WI38 (cell line): ENCODE measurements at regions not wholly inside any gene's neighbourhood (a gene's known extent, or its start where the extent isn't known, plus 50 kb on each side); places are given as distances from the start of the nearest gene placed in this dataset.
"Not testable (repeated sequence)": the region's sequence is repeated elsewhere in the genome, so short reads cannot be mapped to it uniquely, and the experiment has no call there.

Experiments
- H3K4me3 ChIP-seq: 2 replicates; pipeline ENCODE4 v1.5.1; 2011; ENCODE audit warnings: low read depth, mild to moderate bottlenecking, control low read depth, low read length
- TF ChIP-seq, protein P1 (sequence below): IDR thresholded peaks from 2 replicates; pipeline ENCODE4 v1.5.1; 2012; ENCODE audit warnings: low read depth, mild to moderate bottlenecking, control low read depth, low read length

DNA sequence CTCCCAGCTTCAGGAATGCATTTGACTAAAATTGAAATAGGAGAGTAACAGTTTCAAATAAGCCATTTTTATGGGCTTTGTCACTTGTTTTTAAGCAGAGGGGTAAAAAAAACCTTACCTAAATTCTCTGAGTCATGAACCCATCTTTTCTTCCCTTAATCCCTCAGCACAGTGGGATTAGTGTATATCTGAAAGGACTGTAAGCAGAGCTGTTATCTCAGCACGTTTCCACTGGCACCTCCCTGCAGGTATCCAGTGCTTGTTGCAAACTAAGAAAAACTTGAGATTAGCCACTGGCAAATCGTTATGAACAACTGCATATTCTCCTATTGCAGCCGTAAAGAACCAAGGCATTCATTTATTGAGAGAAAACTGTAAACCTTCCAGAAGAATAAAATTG lies 872.7 kb downstream of the EFNA5 start:
- TF ChIP-seq, protein P1, sequence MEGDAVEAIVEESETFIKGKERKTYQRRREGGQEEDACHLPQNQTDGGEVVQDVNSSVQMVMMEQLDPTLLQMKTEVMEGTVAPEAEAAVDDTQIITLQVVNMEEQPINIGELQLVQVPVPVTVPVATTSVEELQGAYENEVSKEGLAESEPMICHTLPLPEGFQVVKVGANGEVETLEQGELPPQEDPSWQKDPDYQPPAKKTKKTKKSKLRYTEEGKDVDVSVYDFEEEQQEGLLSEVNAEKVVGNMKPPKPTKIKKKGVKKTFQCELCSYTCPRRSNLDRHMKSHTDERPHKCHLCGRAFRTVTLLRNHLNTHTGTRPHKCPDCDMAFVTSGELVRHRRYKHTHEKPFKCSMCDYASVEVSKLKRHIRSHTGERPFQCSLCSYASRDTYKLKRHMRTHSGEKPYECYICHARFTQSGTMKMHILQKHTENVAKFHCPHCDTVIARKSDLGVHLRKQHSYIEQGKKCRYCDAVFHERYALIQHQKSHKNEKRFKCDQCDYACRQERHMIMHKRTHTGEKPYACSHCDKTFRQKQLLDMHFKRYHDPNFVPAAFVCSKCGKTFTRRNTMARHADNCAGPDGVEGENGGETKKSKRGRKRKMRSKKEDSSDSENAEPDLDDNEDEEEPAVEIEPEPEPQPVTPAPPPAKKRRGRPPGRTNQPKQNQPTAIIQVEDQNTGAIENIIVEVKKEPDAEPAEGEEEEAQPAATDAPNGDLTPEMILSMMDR = no peak

DNA sequence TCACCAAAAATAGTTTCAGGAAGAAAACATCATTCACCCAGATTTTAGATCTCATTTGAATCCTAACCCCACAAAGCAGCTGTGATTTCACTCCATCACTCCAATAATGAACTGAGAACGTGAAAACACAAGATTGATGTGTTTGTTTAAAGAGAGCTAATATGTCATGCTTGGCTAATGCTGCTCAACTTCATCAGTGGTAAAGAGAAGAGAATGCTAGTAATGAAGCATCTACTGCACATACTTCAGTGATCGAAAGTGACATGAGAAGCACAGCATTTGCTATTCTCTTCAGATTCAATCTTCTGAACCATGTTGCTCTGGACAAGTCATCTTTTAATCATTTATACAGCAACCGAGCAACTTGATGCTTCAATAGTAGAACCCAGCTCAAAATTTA lies 874.7 kb downstream of the EFNA5 start:
- H3K4me3 ChIP-seq = no peak overlapping the region
- TF ChIP-seq, protein P1 = no peak

More for the DNA sequence above, 872.7 kb downstream of the EFNA5 start:
- no peak overlapping the region for H3K4me3 ChIP-seq

DNA sequence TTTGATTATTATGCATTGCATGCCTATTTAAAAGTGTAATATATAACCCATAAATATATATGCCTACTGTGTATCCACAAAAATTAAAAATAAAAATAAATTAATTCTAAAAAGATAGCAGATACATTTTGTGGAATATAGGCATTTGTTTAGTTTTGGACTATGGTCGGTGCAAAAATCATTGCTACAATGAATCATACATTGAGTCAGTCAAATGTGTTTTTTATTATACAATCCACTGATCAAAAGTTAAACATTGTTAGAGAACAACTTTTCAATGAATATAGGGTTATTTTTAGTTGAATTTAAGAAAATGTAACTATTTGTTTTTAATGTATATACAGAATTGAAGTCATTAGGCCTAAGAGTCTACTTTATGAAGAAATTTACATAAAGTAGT lies 885.9 kb downstream of the EFNA5 start:
- no peak overlapping the region for H3K4me3 ChIP-seq
- TF ChIP-seq, protein P1 = no peak

DNA sequence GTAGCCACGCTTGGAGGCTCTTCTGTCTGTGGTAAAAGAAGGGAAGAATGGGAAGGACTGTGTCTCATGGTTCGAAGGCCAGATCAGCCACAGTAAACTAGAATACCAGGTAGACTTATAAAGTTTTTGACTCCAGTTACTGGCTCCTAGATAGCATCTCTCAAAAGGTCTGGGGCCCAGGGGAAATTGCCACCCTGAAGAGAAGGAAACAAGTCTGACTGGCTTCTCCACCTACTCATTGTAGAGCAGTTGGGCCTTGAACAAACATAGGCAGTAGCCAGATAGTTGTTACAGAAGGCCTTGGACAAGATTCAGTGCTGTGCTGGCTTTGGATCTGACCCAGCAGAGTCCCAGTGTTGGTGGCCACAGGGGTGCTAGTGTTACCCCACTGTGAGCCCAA lies 890.4 kb downstream of the EFNA5 start:
- TF ChIP-seq, protein P1 = no peak
- no peak overlapping the region for H3K4me3 ChIP-seq

DNA sequence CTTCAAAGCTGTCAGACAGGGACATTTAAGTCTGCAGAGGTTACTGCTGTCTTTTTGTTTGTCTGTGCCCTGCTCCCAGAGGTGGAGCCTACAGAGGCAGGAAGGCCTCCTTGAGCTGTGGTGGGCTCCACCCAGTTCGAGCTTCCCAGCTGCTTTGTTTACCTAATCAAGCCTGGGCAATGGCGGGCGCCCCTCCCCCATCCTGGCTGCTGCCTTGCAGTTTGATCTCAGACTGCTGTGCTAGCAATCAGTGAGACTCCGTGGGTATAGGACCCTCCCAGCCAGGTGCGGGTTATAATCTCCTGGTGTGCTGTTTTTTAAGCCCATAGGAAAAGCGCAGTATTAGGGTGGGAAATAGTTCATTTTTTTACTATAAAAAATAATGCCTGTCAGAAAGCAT lies 894.2 kb downstream of the EFNA5 start:
- H3K4me3 ChIP-seq = not testable (repeated sequence)

DNA sequence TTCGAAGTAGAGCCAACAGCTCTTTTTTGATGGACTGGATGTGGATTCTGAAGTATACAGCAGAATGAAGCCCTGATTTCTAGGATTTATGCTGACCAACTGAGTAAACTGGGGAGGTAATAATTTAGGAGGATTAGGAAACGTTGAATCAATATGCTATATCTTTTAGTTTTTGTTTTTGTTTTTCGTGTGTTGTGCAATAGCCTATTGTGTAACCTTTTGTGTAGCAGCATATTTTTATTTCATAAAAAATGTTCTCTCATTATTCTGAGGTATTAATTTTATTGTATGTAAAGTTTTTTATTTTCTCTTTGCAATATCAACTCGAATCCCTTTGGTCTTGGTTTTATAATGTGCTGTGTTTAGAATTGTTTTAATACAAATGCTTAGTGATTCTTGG lies 902.3 kb downstream of the EFNA5 start:
- TF ChIP-seq, protein P1 = no peak
- H3K4me3 ChIP-seq = no peak overlapping the region

DNA sequence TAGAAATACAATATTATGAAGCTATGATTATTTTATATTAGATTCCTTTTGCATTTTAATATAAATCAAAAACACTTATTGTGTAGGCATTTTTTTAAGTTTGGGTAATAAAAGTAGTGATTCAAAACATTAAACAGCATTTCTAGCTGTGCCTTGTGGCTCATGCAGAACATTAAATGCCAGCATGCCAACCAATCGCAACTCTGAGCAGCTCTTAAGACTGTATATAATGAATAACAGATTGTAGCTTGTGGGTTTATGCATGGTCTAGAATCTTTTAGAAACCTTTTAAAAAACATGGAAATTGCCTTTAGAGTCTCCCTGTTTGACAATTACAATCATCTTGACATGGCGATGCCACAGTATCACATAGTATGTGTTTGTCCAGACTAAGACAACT lies 903.8 kb downstream of the EFNA5 start:
- TF ChIP-seq, protein P1 = no peak
- no peak overlapping the region for H3K4me3 ChIP-seq

DNA sequence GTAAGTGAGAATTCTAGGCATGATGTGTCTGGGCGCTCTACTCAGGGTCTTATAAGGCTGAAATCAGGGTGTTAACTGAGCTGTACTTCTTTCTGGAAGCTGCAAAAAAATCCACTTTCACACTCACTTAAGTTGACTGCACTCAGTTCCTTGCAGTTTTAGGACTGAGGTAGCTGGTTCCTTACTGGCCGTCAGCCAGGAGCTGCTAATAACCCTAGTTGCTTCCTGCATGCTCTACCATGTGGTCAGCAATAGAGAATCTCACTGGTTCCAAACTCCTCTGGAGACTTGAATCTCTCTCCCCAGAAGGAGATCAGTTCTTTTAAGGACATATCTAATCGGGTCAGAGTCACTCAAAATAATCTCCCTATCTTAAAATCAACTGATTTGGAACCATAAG lies 911.2 kb downstream of the EFNA5 start:
- H3K4me3 ChIP-seq = no peak overlapping the region
- TF ChIP-seq, protein P1 = no peak
